ENCODE measurements at regions not wholly inside any gene's neighbourhood (a gene's known extent, or its start where the extent isn't known, plus 50 kb on each side); places are given as distances from the start of the nearest gene placed in this dataset.

DNA sequence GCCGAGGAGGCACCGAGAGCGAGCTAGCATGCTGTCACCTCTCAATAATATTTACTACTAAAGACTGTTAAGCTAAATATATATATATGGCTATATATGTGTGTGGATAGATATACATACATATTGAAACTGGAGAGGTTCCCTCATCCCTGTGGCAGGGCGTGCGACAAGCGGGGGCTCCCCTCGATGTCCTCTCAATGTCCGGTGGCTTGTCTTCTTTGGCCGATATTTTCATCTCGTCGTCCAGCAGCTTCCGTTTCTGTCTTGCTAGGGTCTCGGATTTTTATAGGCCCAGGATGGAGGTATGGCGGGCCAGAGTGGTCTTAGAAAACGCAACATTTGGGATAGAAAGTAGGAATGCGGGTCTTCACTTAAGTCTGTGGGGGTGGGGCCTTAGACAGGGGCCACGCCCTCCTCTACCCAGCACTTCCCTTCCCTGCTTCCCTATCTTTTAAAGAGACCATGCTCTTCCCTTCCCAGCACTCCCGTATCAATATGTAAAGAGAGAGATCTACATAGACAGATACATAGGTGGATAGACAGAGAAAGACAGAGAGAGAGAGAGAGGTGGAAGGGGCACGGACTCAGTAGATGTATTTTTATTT lies 866.8 kb downstream of the DSC3 start:
- Histone ChIP-seq H3K4me3 (ENCODE audit: low read depth in 1 of 2, low read length in 2 of 2) (no peak overlapping the region), H3K27me3 (ENCODE audit: insufficient read depth, low read length, poor library complexity) (no peaks in the 10 kb centered on the region), H3K9ac (ENCODE audit: low read depth, low read length) (no peak overlapping the region), H3K36me3 (ENCODE audit: insufficient read depth, low read length) (no peaks in the 10 kb centered on the region), H4K20me1 (ENCODE audit: insufficient read depth, low read length) (no peaks in the 10 kb centered on the region), H2AFZ (ENCODE audit: low read depth, low read length) (no peak overlapping the region), H3K79me2 (ENCODE audit: insufficient read depth, low read length) (no peaks in the 10 kb centered on the region), H3K4me2 (ENCODE audit: insufficient read depth, low read length) (no peak overlapping the region), H3K27ac (ENCODE audit: low read length) (no peak overlapping the region), H3K9me3 (ENCODE audit: insufficient read depth, low read length, severe bottlenecking) (no peaks in the 10 kb centered on the region), H3K4me1 (ENCODE audit: insufficient read depth, low read length) (no peaks in the 10 kb centered on the region)
- no peak for TF ChIP-seq EZH2 (IDR thresholded peaks at IDR 0.05; ENCODE audit: borderline replicate concordance, low read depth, low read length, severe bottlenecking)
- TF ChIP-seq, protein P1, sequence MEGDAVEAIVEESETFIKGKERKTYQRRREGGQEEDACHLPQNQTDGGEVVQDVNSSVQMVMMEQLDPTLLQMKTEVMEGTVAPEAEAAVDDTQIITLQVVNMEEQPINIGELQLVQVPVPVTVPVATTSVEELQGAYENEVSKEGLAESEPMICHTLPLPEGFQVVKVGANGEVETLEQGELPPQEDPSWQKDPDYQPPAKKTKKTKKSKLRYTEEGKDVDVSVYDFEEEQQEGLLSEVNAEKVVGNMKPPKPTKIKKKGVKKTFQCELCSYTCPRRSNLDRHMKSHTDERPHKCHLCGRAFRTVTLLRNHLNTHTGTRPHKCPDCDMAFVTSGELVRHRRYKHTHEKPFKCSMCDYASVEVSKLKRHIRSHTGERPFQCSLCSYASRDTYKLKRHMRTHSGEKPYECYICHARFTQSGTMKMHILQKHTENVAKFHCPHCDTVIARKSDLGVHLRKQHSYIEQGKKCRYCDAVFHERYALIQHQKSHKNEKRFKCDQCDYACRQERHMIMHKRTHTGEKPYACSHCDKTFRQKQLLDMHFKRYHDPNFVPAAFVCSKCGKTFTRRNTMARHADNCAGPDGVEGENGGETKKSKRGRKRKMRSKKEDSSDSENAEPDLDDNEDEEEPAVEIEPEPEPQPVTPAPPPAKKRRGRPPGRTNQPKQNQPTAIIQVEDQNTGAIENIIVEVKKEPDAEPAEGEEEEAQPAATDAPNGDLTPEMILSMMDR (IDR thresholded peaks at IDR 0.05; ENCODE audit: borderline replicate concordance, extremely low read depth, low read length, poor library complexity, severe bottlenecking), result no peak
- ATAC-seq (ENCODE audit: insufficient read depth, low read depth) (no peak), DNase-seq (no peak)

DNA sequence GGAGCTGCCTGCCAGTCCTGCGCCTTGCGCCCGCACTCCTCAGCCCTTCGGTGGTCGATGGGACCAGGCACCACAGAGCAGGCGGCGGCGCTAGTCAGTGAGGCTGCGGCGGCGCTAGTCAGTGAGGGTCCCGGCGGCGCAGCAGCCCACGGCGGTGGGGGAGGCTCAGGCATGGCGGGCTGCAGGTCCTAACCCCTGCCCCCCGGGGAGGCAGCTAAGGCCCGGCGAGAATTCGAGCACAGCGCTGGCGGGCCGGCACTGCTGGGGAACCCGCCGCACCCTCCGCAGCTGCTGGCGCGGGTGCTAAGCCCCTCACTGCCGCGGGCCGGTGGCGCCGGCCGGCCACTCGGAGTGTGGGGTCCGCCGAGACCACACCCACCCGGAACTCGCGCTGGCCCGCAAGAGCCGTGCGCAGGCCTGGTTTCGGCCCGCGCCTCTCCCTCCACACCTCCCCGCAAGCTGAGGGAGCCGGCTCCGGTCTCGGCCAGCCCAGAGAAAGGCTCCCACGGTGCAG lies 867.4 kb downstream of the DSC3 start:
- Histone ChIP-seq H3K9me3 (ENCODE audit: insufficient read depth, low read length, severe bottlenecking) (no peaks in the 10 kb centered on the region), H3K4me1 (ENCODE audit: insufficient read depth, low read length) (no peaks in the 10 kb centered on the region), H2AFZ (ENCODE audit: low read depth, low read length) (no peak overlapping the region), H3K27me3 (ENCODE audit: insufficient read depth, low read length, poor library complexity) (no peaks in the 10 kb centered on the region), H4K20me1 (ENCODE audit: insufficient read depth, low read length) (no peaks in the 10 kb centered on the region), H3K4me2 (ENCODE audit: insufficient read depth, low read length) (no peak overlapping the region), H3K27ac (ENCODE audit: low read length) (no peak overlapping the region), H3K9ac (ENCODE audit: low read depth, low read length) (no peak overlapping the region), H3K4me3 (ENCODE audit: low read depth in 1 of 2, low read length in 2 of 2) (no peak overlapping the region), H3K36me3 (ENCODE audit: insufficient read depth, low read length) (no peaks in the 10 kb centered on the region), H3K79me2 (ENCODE audit: insufficient read depth, low read length) (no peaks in the 10 kb centered on the region)
- no peak for DNase-seq
- TF ChIP-seq, protein P1 (IDR thresholded peaks at IDR 0.05; ENCODE audit: borderline replicate concordance, extremely low read depth, low read length, poor library complexity, severe bottlenecking), result no peak
- TF ChIP-seq EZH2 (IDR thresholded peaks at IDR 0.05; ENCODE audit: borderline replicate concordance, low read depth, low read length, severe bottlenecking), result no peak
- no peak for ATAC-seq (ENCODE audit: insufficient read depth, low read depth)

DNA sequence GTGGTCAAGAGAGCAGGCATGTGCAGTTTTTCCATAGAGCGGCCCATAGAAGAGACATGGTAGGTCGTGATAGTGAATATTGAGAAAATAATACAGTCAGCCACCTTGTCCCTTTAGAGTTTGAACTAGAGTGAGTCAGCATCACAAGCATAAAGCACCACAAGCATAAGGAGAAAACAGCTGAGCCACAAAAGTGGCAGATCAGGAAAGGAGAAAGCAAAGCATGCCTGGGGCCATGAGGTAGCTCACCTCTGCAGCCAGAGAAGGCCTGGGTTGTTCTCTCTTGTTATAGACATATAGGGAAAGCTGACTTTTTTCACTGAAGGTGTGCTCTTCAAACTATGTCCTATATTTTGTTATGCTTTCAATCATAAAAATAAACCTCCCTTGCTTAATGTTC lies 879.0 kb downstream of the DSC3 start:
- Histone ChIP-seq H3K79me2 (ENCODE audit: insufficient read depth, low read length) (no peaks in the 10 kb centered on the region), H3K27ac (ENCODE audit: low read length) (no peak overlapping the region), H3K27me3 (ENCODE audit: insufficient read depth, low read length, poor library complexity) (no peaks in the 10 kb centered on the region), H3K36me3 (ENCODE audit: insufficient read depth, low read length) (no peaks in the 10 kb centered on the region), H3K4me1 (ENCODE audit: insufficient read depth, low read length) (no peaks in the 10 kb centered on the region), H3K4me3 (ENCODE audit: low read depth in 1 of 2, low read length in 2 of 2) (no peak overlapping the region), H4K20me1 (ENCODE audit: insufficient read depth, low read length) (no peaks in the 10 kb centered on the region), H3K9me3 (ENCODE audit: insufficient read depth, low read length, severe bottlenecking) (no peaks in the 10 kb centered on the region), H3K4me2 (ENCODE audit: insufficient read depth, low read length) (no peak overlapping the region), H2AFZ (ENCODE audit: low read depth, low read length) (no peak overlapping the region), H3K9ac (ENCODE audit: low read depth, low read length) (no peak overlapping the region)
- no peak for TF ChIP-seq EZH2 (IDR thresholded peaks at IDR 0.05; ENCODE audit: borderline replicate concordance, low read depth, low read length, severe bottlenecking)
- TF ChIP-seq, protein P1 (IDR thresholded peaks at IDR 0.05; ENCODE audit: borderline replicate concordance, extremely low read depth, low read length, poor library complexity, severe bottlenecking), result no peak
- ATAC-seq (ENCODE audit: insufficient read depth, low read depth) (no peak), DNase-seq (no peak)
